ENCODE measurements at regions not wholly inside any gene's neighbourhood (a gene's known extent, or its start where the extent isn't known, plus 50 kb on each side); places are given as distances from the start of the nearest gene placed in this dataset.

DNA sequence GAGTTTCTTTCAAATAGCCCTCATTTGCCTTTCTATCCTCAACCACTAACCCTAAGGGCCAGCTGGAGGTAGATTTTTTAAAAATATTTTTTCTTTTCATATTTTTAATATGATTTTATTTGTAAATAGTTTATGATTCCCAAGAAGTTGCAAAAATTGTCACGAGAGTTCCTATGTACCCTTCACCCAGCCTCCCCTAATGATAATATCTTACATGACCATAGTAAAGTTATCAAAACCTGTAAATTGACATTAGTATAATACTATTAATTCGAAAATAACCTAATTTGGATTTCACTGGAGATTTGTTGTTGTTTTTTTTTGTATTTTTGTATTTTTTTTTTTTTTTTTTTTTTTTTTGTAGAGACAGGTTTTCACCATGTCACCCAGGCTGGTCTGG lies 495.5 kb downstream of the MIAT start:
- Mint-ChIP-seq H3K4me3 (no peak overlapping the region), H3K4me1 (peaks cover 5 to 13% (median 9%) of the 10 kb centered on the region in 7 donors), H3K27me3 (peaks cover 12 to 69% (median 61%) of the 10 kb centered on the region in 5 donors), H3K9me3 (peaks cover 5 to 34% (median 14%) of the 10 kb centered on the region in 11 donors), H3K36me3 (peaks cover 0 to 7% (median 4%) of the 10 kb centered on the region in 5 donors), H3K27ac (no peak overlapping the region)
- Histone ChIP-seq H3K27me3 (ENCODE audit: control insufficient read depth in 2 of 2, insufficient read depth in 2 of 2, low read length in 2 of 2) (peaks cover 0 to 6% of the 10 kb centered on the region in 2 donors), H3K4me1 (ENCODE audit: control insufficient read depth in 2 of 2, insufficient read depth in 2 of 2, low read length in 2 of 2) (no peaks in the 10 kb centered on the region), H3K27ac (ENCODE audit: low read depth, low read length) (no peak overlapping the region), H3K36me3 (ENCODE audit: control insufficient read depth in 2 of 3, insufficient read depth in 3 of 3, low read length in 3 of 3) (no peaks in the 10 kb centered on the region), H3K9me3 (ENCODE audit: control insufficient read depth in 2 of 3, low read length in 3 of 3) (no peaks in the 10 kb centered on the region), H3K4me3 (ENCODE audit: low read length) (no peak overlapping the region)
- ChIA-PET CTCF (no interaction called here), POLR2A (no interaction called here)
- no peak for DNase-seq
- no peak for ATAC-seq
- intact Hi-C loops (cut with micrococcal nuclease), result no loop called here

DNA sequence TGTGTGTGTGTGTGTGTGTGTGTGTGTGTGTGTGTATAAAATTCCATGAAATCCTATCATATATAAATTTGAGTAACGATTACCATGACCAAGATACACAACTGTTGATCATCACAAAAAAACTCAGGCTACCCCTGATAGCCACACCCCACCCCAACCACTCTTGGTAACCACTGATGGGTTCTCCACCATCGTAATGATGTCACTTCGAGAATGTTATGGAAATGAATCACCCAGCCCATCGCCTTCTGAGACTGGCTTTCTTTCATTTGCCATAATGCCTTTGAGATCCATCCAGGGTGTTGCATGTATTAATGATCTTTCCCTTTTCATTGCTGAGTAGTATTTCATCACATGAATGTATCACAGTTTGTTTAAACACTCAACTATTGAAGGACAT lies 496.0 kb downstream of the MIAT start:
- no peaks in the 10 kb centered on the region for H3K36me3 ChIP-seq (ENCODE audit: control insufficient read depth in 2 of 3, insufficient read depth in 3 of 3, low read length in 3 of 3)
- intact Hi-C loops (cut with micrococcal nuclease), result no loop called here
- Mint-ChIP-seq H3K9me3 (peaks cover 5 to 32% (median 14%) of the 10 kb centered on the region in 11 donors), H3K36me3 (peaks cover 0 to 7% (median 4%) of the 10 kb centered on the region in 5 donors), H3K27me3 (peaks cover 12 to 66% (median 60%) of the 10 kb centered on the region in 5 donors), H3K27ac (no peak overlapping the region), H3K4me1 (peaks cover 5 to 13% (median 9%) of the 10 kb centered on the region in 7 donors), H3K4me3 (no peak overlapping the region)
- no peaks in the 10 kb centered on the region for H3K4me1 ChIP-seq (ENCODE audit: control insufficient read depth in 2 of 2, insufficient read depth in 2 of 2, low read length in 2 of 2)
- CTCF ChIA-PET, result no interaction called here
- no peak overlapping the region for H3K4me3 ChIP-seq (ENCODE audit: low read length)
- POLR2A ChIA-PET, result no interaction called here
- no peaks in the 10 kb centered on the region for H3K9me3 ChIP-seq (ENCODE audit: control insufficient read depth in 2 of 3, low read length in 3 of 3)
- H3K27ac ChIP-seq (ENCODE audit: low read depth, low read length), result no peak overlapping the region
- no peak for ATAC-seq
- DNase-seq, result no peak
- H3K27me3 ChIP-seq (ENCODE audit: control insufficient read depth in 2 of 2, insufficient read depth in 2 of 2, low read length in 2 of 2), result peaks cover 0 to 6% of the 10 kb centered on the region in 2 donors

DNA sequence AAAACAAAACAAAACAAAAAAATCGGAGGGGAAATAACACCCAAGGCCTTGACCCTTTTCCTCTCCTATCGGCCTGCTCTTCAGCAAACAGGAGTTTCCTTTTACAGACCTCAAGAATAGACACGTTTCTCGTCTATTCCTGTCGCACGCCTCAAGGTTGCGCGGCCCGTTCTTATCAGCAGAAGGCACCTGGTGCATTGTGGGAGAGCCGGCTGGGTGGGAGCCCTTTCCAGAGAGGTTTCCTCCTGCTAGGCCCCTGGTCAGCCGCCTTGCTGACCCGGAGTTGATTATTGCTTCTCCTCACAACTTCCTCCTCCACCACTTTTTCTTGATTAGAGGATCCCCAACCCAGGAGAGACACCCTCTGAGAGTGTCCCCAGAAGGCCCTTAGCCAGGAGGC lies 497.3 kb downstream of the MIAT start:
- intact Hi-C loops (cut with micrococcal nuclease), result no loop called here
- CTCF ChIA-PET, result no interaction called here
- H3K4me3 Mint-ChIP-seq, result no peak overlapping the region

DNA sequence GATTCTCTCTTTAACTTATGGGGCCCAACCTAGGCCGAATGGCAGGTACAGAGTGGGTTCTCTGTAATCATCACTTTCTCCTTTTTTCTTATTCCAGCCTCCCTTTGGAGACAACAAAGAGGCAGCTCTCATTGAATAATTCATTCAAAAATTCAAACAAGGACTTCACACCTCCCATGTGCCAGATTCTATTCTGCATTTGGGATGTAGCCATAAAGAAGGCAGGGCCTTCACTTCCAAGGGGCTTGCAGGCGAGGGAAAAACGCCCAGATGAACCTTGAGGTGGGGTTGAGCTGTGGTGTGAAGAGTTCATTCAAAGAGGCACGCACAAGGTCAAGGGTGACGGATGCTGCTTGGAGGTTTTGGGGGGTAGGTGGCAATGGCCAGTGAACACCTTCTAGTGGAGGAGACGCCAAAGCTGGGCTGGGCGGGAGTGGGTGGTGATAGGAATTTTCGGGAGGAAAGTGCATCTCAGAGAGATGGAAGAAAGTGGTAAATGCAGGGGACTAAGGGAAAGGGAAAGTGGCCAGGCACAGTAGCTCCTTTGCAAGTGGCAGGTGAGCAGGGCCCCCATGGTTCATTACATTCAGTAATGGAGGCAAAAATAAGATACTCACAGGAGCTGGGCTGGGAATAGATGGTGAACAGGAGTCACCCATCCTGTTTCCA lies 499.6 kb downstream of the MIAT start:
- no peaks in the 10 kb centered on the region for H3K9me3 ChIP-seq (ENCODE audit: control insufficient read depth in 2 of 3, low read length in 3 of 3)
- no peaks in the 10 kb centered on the region for H3K36me3 Mint-ChIP-seq
- DNase-seq (no peak), ATAC-seq (no peak)
- no peak overlapping the region for H3K27ac ChIP-seq (ENCODE audit: low read depth, low read length)
- no peak overlapping the region for H3K4me3 Mint-ChIP-seq
- no peaks in the 10 kb centered on the region for H3K4me1 Mint-ChIP-seq
- peaks cover 1 to 21% (median 7%) of the 10 kb centered on the region in 11 donors for H3K9me3 Mint-ChIP-seq
- H3K27ac Mint-ChIP-seq, result no peak overlapping the region
- POLR2A ChIA-PET, result no interaction called here
- no peaks in the 10 kb centered on the region for H3K4me1 ChIP-seq (ENCODE audit: control insufficient read depth in 2 of 2, insufficient read depth in 2 of 2, low read length in 2 of 2)
- no peaks in the 10 kb centered on the region for H3K27me3 ChIP-seq (ENCODE audit: control insufficient read depth in 2 of 2, insufficient read depth in 2 of 2, low read length in 2 of 2)
- no peak overlapping the region for H3K4me3 ChIP-seq (ENCODE audit: low read length)
- H3K27me3 Mint-ChIP-seq, result peaks cover 0 to 51% (median 50%) of the 10 kb centered on the region in 5 donors
- H3K36me3 ChIP-seq (ENCODE audit: control insufficient read depth in 2 of 3, insufficient read depth in 3 of 3, low read length in 3 of 3), result no peaks in the 10 kb centered on the region
- CTCF ChIA-PET, result no interaction called here
- intact Hi-C loops (cut with micrococcal nuclease), result no loop called here

More for the DNA sequence above, 497.3 kb downstream of the MIAT start:
- H3K27me3 Mint-ChIP-seq, result peaks cover 12 to 58% (median 56%) of the 10 kb centered on the region in 5 donors
- Histone ChIP-seq H3K27ac (ENCODE audit: low read depth, low read length) (no peak overlapping the region), H3K9me3 (ENCODE audit: control insufficient read depth in 2 of 3, low read length in 3 of 3) (no peaks in the 10 kb centered on the region), H3K27me3 (ENCODE audit: control insufficient read depth in 2 of 2, insufficient read depth in 2 of 2, low read length in 2 of 2) (peaks cover 0 to 6% of the 10 kb centered on the region in 2 donors), H3K36me3 (ENCODE audit: control insufficient read depth in 2 of 3, insufficient read depth in 3 of 3, low read length in 3 of 3) (no peaks in the 10 kb centered on the region), H3K4me1 (ENCODE audit: control insufficient read depth in 2 of 2, insufficient read depth in 2 of 2, low read length in 2 of 2) (no peaks in the 10 kb centered on the region), H3K4me3 (ENCODE audit: low read length) (no peak overlapping the region)
- peaks cover 0 to 4% (median 0%) of the 10 kb centered on the region in 5 donors for H3K36me3 Mint-ChIP-seq
- DNase-seq (no peak), ATAC-seq (no peak)
- no peak overlapping the region for H3K27ac Mint-ChIP-seq
- peaks cover 1 to 23% (median 10%) of the 10 kb centered on the region in 11 donors for H3K9me3 Mint-ChIP-seq
- POLR2A ChIA-PET, result no interaction called here
- H3K4me1 Mint-ChIP-seq, result peaks cover 5 to 13% (median 9%) of the 10 kb centered on the region in 7 donors

DNA sequence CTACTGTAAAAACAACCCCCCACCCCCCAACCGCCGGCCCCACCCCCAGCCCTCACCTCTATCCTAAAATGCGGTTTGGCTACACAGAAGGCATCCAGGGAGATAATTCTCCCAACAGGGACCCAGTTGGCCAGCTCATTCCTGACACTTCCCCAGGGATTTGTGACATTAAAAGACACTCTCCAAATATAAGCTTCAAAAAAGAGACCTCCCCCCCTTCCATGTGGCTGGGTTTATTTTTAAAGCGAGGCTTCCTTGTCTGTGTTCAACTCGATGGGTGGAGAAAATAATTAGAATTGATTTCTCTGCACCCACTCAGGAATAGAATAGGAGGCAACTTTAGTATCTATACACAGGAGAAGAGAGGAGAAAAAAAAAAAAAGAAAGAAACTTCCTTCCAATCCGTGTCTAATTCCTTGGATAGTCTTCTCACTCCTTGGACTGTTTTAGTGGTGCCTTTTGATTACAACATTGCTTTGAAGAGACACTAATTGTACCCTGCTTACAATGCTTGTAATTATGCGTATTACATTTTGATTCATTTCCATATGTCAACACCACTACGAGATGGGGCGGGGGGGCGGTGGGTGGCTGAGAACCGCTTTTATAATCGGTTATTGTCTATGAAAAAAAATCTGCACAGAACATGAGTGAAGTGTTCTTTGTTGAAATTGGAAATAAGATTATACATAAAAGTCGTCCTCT lies 500.4 kb downstream of the MIAT start:
- H3K36me3 Mint-ChIP-seq, result no peaks in the 10 kb centered on the region
- Histone ChIP-seq H3K36me3 (ENCODE audit: control insufficient read depth in 2 of 3, insufficient read depth in 3 of 3, low read length in 3 of 3) (no peaks in the 10 kb centered on the region), H3K4me1 (ENCODE audit: control insufficient read depth in 2 of 2, insufficient read depth in 2 of 2, low read length in 2 of 2) (no peaks in the 10 kb centered on the region), H3K9me3 (ENCODE audit: control insufficient read depth in 2 of 3, low read length in 3 of 3) (no peaks in the 10 kb centered on the region), H3K27ac (ENCODE audit: low read depth, low read length) (no peak overlapping the region), H3K4me3 (ENCODE audit: low read length) (no peak overlapping the region), H3K27me3 (ENCODE audit: control insufficient read depth in 2 of 2, insufficient read depth in 2 of 2, low read length in 2 of 2) (no peaks in the 10 kb centered on the region)
- peaks cover 0 to 13% (median 3%) of the 10 kb centered on the region in 11 donors for H3K9me3 Mint-ChIP-seq
- no peak for ATAC-seq
- no peak overlapping the region for H3K4me3 Mint-ChIP-seq
- intact Hi-C loops (cut with micrococcal nuclease), result no loop called here
- H3K27me3 Mint-ChIP-seq, result peaks cover 0 to 51% (median 49%) of the 10 kb centered on the region in 5 donors
- POLR2A ChIA-PET, result no interaction called here
- H3K4me1 Mint-ChIP-seq, result no peaks in the 10 kb centered on the region
- H3K27ac Mint-ChIP-seq, result no peak overlapping the region
- no peak for DNase-seq
- CTCF ChIA-PET, result no interaction called here

DNA sequence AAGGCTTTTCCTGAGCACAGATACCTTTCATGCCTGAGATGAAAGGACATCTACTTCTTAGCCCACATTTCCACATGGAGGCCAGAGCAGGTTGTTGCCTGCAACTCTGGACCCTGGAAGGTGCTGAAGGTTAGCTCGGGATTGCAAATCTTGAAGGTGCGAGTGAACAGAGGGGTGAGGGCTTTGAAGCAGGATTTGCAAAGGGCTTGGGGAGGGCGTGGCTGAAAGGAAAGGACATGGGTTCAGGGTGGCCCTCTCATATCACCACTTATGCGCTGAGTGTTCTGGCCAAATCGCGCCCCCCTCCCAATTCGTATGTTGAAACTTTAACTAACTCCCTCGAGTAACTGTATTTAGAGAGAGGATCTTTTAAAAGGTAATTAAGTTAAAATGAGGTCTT lies 501.6 kb downstream of the MIAT start:
- Histone ChIP-seq H3K27me3 (ENCODE audit: control insufficient read depth in 2 of 2, insufficient read depth in 2 of 2, low read length in 2 of 2) (no peaks in the 10 kb centered on the region), H3K9me3 (ENCODE audit: control insufficient read depth in 2 of 3, low read length in 3 of 3) (no peaks in the 10 kb centered on the region), H3K36me3 (ENCODE audit: control insufficient read depth in 2 of 3, insufficient read depth in 3 of 3, low read length in 3 of 3) (no peaks in the 10 kb centered on the region), H3K27ac (ENCODE audit: low read depth, low read length) (no peak overlapping the region), H3K4me3 (ENCODE audit: low read length) (no peak overlapping the region), H3K4me1 (ENCODE audit: control insufficient read depth in 2 of 2, insufficient read depth in 2 of 2, low read length in 2 of 2) (no peaks in the 10 kb centered on the region)
- no peak overlapping the region for H3K27ac Mint-ChIP-seq
- H3K9me3 Mint-ChIP-seq, result peaks cover 0 to 3% (median 0%) of the 10 kb centered on the region in 11 donors
- H3K36me3 Mint-ChIP-seq, result no peaks in the 10 kb centered on the region
- H3K27me3 Mint-ChIP-seq, result peaks cover 0 to 55% (median 50%) of the 10 kb centered on the region in 5 donors
- ATAC-seq, result no peak
- DNase-seq, result no peak
- ChIA-PET POLR2A (no interaction called here), CTCF (no interaction called here)
- intact Hi-C loops (cut with micrococcal nuclease), result no loop called here
- H3K4me3 Mint-ChIP-seq, result no peak overlapping the region
- H3K4me1 Mint-ChIP-seq, result no peaks in the 10 kb centered on the region

Measured in naive thymus-derived CD4-positive, alpha-beta T cell (primary cell).